Skeletal muscle tissue (tissue), 3 donors: ENCODE measurements at regions not wholly inside any gene's neighbourhood (a gene's known extent, or its start where the extent isn't known, plus 50 kb on each side); places are given as distances from the start of the nearest gene placed in this dataset.
"Not testable (repeated sequence)": the region's sequence is repeated elsewhere in the genome, so short reads cannot be mapped to it uniquely, and the experiment has no call there.

Source experiments
- H3K27ac ChIP-seq: one replicate; pipeline ENCODE4 v1.7.0; 2013; ENCODE audit warnings: mild to moderate bottlenecking, low read depth, low read length, inconsistent platforms
- H3K27me3 ChIP-seq, 3 donors: one replicate each; pipeline ENCODE4 v1.7.0; 2013; ENCODE audit warnings: low read length in 3 of 3; ENCODE audit not compliant: control insufficient read depth in 3 of 3, insufficient read depth in 3 of 3
- H3K36me3 ChIP-seq, 3 donors: one replicate each; pipeline ENCODE4 v1.7.0; 2013; ENCODE audit warnings: low read length in 3 of 3; ENCODE audit not compliant: control insufficient read depth in 3 of 3, insufficient read depth in 3 of 3
- H3K4me1 ChIP-seq, 3 donors: one replicate each; pipeline ENCODE4 v1.7.0; 2013; ENCODE audit warnings: low read length in 3 of 3, mild to moderate bottlenecking in 3 of 3; ENCODE audit not compliant: control insufficient read depth in 3 of 3, insufficient read depth in 3 of 3
- H3K4me3 ChIP-seq, 3 donors: one replicate each; pipeline ENCODE4 v1.7.0; 2013; ENCODE audit warnings: low read length in 3 of 3
- H3K9ac ChIP-seq, 3 donors: one replicate each; pipeline ENCODE4 v1.7.0; 2013; ENCODE audit warnings: low read length in 3 of 3, mild to moderate bottlenecking in 3 of 3, moderate library complexity in 2 of 3, low read depth in 1 of 3
- H3K9me3 ChIP-seq, 3 donors: one replicate each; pipeline ENCODE4 v1.7.0; 2013; ENCODE audit warnings: low read length in 3 of 3; ENCODE audit not compliant: control insufficient read depth in 3 of 3
- donor health status: Osteomylitis.

DNA sequence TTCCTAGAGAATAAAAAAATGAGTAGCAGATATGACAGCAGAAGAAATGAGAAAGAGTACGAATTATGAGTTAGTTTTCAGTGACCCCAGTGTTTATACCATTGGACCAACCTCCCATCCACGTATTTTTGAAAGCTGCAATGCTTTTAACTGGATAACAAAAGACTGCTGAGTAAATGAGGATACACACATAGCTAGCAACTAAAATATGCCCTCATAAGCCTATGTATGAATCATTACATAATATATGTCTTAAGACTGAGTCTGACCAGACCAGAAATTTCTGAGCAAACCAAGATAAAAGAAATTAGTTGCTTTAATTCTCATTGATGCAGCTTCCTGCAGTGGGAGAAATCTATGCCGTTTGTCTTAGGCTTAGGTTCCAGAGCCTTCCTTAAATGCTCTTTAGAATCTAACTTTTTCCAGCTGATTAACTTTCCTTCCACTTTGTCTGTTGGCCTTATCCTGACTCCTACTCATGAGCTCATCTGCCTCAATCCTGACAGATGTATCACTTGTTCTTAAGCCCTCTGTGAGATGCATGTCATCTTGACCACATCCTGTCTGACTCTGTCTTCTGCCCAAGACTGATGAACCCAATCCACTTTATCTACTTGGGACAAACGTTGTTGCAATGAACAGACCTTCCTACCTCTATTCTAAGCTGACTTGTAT is 301.4 kb upstream of the AADAT start:
- H3K9ac ChIP-seq, result no peak overlapping the region
- no peaks in the 10 kb centered on the region for H3K4me1 ChIP-seq
- H3K36me3 ChIP-seq, result no peaks in the 10 kb centered on the region
- H3K27me3 ChIP-seq, result no peaks in the 10 kb centered on the region
- H3K9me3 ChIP-seq, result no peaks in the 10 kb centered on the region
- H3K4me3 ChIP-seq, result no peak overlapping the region
- no peak overlapping the region for H3K27ac ChIP-seq

GRCh38 chr4:170389411-170389810 is 299.7 kb upstream of the AADAT start:
- H3K27ac ChIP-seq, result no peak overlapping the region
- H3K9me3 ChIP-seq, result no peaks in the 10 kb centered on the region
- H3K9ac ChIP-seq, result no peak overlapping the region
- no peaks in the 10 kb centered on the region for H3K27me3 ChIP-seq
- H3K4me1 ChIP-seq, result no peaks in the 10 kb centered on the region
- no peaks in the 10 kb centered on the region for H3K36me3 ChIP-seq
- no peak overlapping the region for H3K4me3 ChIP-seq

DNA sequence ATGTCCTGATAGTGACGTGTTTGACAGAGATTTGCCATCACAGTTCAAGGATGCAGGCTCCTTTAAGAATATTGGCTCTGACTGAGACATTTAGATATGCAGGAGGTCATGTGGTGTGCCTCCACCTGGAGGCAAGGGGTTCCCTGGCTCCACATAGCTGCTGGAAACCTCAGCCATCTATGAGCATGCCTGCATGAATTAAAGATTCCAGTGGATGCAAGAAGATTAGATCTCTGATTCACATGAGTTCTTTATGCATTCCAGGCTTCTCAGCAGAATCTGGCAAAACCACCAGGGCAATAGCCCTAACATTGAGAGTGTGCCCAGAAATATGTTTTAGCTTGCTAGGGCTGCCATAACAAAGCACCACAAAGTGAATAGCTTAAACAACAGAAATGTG is 298.5 kb upstream of the AADAT start:
- Histone ChIP-seq H3K4me1 (no peaks in the 10 kb centered on the region), H3K27ac (no peak overlapping the region), H3K9ac (no peak overlapping the region)

DNA sequence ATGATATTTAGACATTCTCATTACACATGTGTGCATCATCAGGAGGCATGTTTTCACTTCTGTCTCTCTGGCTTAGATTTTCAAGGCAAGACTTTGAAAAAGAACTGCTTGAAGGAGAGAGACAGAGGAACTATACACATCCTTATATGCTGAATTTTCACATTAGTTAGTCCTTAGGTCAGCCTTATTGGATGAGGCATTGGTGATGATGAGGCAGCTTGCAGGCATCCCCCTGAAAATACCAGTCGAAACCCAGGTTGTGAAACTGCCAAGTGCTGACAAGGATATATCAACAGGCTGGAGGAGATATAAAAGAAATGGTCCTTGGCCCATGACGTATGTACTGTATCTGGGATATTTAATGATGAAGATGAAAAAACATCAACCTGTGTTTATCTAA is 297.2 kb upstream of the AADAT start:
- no peaks in the 10 kb centered on the region for H3K4me1 ChIP-seq
- H3K9me3 ChIP-seq, result no peaks in the 10 kb centered on the region
- H3K36me3 ChIP-seq, result no peaks in the 10 kb centered on the region
- no peak overlapping the region for H3K9ac ChIP-seq
- H3K27ac ChIP-seq, result no peak overlapping the region
- no peak overlapping the region for H3K4me3 ChIP-seq
- no peaks in the 10 kb centered on the region for H3K27me3 ChIP-seq

More for the DNA sequence above, 298.5 kb upstream of the AADAT start:
- H3K9me3 ChIP-seq, result no peaks in the 10 kb centered on the region
- no peaks in the 10 kb centered on the region for H3K27me3 ChIP-seq
- no peaks in the 10 kb centered on the region for H3K36me3 ChIP-seq
- H3K4me3 ChIP-seq, result no peak overlapping the region

- H3K27ac ChIP-seq, result no peak overlapping the region
- H3K27me3 ChIP-seq, result no peaks in the 10 kb centered on the region
- no peaks in the 10 kb centered on the region for H3K9me3 ChIP-seq
- H3K4me3 ChIP-seq, result no peak overlapping the region
- no peaks in the 10 kb centered on the region for H3K4me1 ChIP-seq
- H3K9ac ChIP-seq, result no peak overlapping the region
- no peaks in the 10 kb centered on the region for H3K36me3 ChIP-seq
Measured at GRCh38 chr4:170386511-170386910, 296.8 kb upstream of the AADAT start.

DNA sequence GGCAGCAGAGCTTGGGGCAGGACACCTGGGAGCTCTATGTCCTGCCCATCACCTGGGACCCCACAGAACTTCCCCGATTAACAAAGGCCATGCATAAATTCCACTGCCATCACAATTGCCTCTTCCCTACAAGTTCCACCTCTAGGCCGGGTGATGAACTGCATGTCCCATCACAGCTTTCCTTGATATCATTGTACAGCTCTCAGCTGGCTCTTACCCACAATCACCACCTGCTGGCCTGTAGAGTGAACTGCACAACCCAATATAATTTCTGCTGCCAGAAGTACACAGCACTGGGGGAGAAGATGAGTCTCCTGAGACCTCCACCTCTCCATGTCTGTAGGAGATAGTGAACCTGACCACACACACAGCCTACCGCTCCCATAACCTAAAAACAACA is 285.0 kb upstream of the AADAT start:
- no peak overlapping the region for H3K9ac ChIP-seq
- no peaks in the 10 kb centered on the region for H3K36me3 ChIP-seq
- H3K9me3 ChIP-seq, result peaks cover 0 to 2% (median 0%) of the 10 kb centered on the region in 3 donors
- no peak overlapping the region for H3K4me3 ChIP-seq
- H3K4me1 ChIP-seq, result no peaks in the 10 kb centered on the region
- no peaks in the 10 kb centered on the region for H3K27me3 ChIP-seq
- H3K27ac ChIP-seq, result no peak overlapping the region

GRCh38 chr4:170348945-170349344 is 259.2 kb upstream of the AADAT start:
- Histone ChIP-seq H3K36me3 (no peaks in the 10 kb centered on the region), H3K4me1 (no peaks in the 10 kb centered on the region), H3K9me3 (no peaks in the 10 kb centered on the region), H3K4me3 (no peak overlapping the region), H3K27me3 (no peaks in the 10 kb centered on the region), H3K27ac (no peak overlapping the region), H3K9ac (no peak overlapping the region)

DNA sequence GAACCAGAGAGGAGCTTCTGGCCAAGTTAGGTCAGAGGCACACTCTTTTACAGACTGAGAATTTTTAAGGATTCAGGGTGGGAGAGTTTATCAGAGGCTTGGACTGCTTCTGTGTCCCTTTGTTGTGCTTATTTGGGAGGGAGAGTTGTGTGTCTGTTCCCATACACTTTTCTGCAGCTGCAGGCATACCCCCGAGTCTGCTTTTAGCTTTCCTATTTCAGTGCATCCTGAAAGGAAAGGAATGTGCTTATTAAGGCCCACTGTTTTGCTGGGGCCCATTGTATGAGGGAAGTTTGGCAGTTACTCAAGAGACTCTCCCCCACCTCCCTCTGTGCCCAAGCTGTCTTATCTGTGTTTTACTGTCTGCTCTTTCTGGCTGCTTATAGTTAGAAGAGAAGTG is 257.4 kb upstream of the AADAT start:
- not testable (repeated sequence) for H3K9ac ChIP-seq, H3K9me3 ChIP-seq, H3K36me3 ChIP-seq, H3K4me3 ChIP-seq, H3K27ac ChIP-seq, H3K27me3 ChIP-seq, H3K4me1 ChIP-seq

DNA sequence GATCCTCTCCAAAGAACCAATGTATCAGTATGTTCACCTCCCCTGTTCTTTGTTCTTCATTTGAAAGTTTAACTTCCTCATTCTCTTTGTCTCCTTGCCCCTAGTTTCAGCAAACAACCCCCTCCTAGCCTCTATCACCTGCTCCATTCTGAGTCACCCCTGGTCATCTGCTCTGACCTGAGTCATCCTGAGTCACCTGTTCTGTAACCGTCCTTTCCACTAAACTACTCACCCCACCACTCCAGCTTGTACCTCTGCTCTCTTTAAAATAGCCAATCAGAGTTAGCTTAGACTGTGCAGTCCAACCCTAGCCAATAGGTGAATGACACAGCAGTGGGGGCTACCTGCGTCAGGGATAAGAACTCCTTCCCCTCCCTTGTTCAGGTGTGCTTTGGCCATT is 249.8 kb upstream of the AADAT start:
- no peak overlapping the region for H3K4me3 ChIP-seq
- H3K27ac ChIP-seq, result no peak overlapping the region
- H3K27me3 ChIP-seq, result no peaks in the 10 kb centered on the region
- no peak overlapping the region for H3K9ac ChIP-seq
- no peaks in the 10 kb centered on the region for H3K36me3 ChIP-seq
- H3K9me3 ChIP-seq, result peaks cover 0 to 2% (median 0%) of the 10 kb centered on the region in 3 donors
- H3K4me1 ChIP-seq, result no peaks in the 10 kb centered on the region

- H3K4me3 ChIP-seq, result no peak overlapping the region
- H3K4me1 ChIP-seq, result no peaks in the 10 kb centered on the region
- H3K36me3 ChIP-seq, result no peaks in the 10 kb centered on the region
- H3K27me3 ChIP-seq, result no peaks in the 10 kb centered on the region
- no peak overlapping the region for H3K9ac ChIP-seq
- no peak overlapping the region for H3K27ac ChIP-seq
- H3K9me3 ChIP-seq, result no peaks in the 10 kb centered on the region
Measured at GRCh38 chr4:170336238-170336775, 246.6 kb upstream of the AADAT start.
